ENCODE measurements at regions not wholly inside any gene's neighbourhood (a gene's known extent, or its start where the extent isn't known, plus 50 kb on each side); places are given as distances from the start of the nearest gene placed in this dataset.
"Not testable (repeated sequence)": the region's sequence is repeated elsewhere in the genome, so short reads cannot be mapped to it uniquely, and the experiment has no call there.

- no peak for DNase-seq (ENCODE audit: low read depth in 2 of 2)
Observed at GRCh38 chr10:43855667-43856210, 207.1 kb upstream of the ZNF32 start.

DNA sequence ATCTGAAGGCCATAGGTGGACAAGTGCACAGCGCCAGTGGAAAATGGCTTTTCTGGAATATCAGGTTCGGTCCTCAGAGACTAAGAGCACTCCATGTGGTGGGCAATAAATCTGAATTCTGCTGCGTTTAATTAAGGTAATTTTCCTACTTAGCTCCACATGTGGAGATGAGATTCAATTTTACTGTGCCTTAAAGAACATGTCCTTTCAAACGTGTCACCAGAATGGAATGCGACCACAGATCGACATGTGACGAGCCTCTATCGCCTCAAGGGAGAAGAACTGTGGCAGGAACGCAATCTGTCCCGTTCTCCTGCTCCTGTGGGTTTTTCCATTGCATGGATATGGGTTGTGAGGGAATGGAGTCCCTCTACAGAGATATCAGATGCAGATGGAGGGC, 205.3 kb upstream of the ZNF32 start:
- DNase-seq (ENCODE audit: low read depth in 2 of 2) = no peak

DNA sequence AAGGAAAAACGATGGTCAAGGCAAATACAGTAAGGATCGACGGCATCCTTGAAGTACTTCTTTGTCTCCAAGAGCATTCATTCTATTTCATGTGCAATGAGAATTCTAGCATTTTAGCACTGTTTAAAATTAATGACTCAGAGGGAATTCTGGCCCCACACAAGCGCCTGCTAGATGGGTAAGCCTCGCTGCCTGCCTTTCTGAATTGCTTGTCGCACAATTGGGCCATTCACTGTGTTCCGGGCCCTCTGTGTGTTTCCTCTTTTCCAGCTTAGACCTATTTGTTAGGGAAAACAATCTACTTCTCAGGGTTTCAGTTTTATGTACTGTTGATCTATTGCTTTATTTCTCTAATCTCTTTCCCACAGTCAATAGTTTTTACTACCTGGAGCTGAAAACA, 204.7 kb upstream of the ZNF32 start:
- DNase-seq (ENCODE audit: low read depth in 2 of 2) = no peak

DNA sequence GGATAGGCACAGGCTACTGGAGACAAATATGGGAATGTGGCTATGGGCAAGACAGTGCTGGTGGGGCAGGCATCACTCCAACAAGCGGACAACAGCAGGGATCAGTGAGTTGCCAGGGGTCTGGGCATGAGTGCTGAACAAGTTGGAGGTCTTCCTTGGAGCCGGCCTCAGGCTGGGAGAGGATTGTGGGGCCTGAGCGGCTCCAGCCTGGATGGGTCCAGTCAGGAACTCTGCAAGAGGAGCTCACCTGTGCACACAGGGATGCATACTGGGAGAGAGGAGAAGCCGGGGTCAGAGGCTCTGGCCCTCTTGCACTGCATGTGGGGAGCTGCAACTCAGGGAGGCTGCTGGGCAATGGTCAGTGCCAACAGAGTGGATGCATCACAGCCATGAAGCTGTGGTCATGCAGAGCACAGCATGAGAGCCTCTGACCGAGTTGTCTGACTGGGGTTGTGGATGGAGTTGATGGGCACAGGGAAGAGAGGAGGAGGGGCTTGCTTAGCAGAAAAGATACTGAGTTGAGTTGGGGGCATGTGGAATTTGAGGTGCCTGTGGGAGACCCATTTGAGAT, 204.0 kb upstream of the ZNF32 start:
- no peak for DNase-seq (ENCODE audit: low read depth in 2 of 2)

DNA sequence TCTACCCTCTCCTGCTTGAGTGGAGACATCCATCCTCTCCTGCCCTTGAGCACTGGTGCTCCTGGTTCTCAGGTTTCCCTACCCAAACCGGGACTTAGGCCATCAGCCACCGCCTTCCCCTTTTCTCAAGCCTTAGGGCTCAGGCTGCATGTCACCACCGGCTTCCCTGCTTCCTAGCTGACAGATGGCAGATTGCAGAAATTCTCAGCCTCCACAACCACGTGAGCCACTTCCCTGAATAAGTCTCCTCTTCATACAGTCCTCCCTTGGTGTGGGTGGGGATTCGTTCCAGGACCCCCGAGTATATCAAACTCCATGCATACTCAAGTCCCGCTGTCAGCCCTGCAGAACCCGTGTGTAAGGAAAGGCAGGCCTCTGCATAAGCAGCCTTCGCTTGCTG, 203.5 kb upstream of the ZNF32 start:
- DNase-seq (ENCODE audit: low read depth in 2 of 2) = no peak

DNA sequence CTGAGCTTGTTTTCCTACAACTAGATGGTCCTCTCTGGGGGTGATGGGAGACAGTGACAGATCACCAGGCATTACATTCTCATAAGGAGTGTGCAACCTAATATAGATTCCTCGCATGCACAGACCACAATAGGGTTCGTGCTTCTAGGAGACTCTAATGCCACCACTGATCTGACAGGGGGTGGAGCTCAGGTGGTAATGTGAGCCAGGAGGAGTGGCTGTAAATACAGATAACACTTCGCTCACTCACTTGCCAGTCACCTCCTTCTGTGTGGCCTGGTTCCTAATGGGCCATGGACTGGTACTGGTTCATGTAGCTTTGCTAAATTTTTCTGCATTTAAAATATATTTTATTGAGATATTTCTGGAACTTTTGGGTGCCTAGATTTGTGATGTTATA, 202.3 kb upstream of the ZNF32 start:
- no peak for DNase-seq (ENCODE audit: low read depth in 2 of 2)

DNA sequence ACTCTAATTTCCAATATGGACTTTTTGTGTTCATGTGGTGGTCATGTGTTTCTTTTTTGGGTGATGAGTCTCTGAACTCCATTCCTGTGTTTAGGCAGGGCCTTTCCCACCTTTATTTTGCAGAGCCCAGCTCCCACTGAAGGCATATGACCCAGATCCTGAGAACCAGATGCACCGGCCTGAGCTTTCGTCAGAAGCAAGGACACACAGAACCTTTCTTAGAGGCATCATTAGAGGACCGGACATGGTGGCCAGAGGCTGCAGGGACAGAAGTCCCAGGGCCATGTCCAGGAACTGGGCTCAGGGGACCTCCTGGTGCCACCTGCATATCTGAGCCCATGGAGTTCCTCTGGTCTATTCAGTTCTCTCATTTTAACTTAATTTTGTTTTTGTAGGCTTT, 200.9 kb upstream of the ZNF32 start:
- no peak for DNase-seq (ENCODE audit: low read depth in 2 of 2)

GRCh38 chr10:43846968-43847367, 198.3 kb upstream of the ZNF32 start:
- no peak for DNase-seq (ENCODE audit: low read depth in 2 of 2)

GRCh38 chr10:43846187-43846680, 197.6 kb upstream of the ZNF32 start:
- peak; percentile 6 to 26 for DNase-seq (ENCODE audit: low read depth in 2 of 2)

GRCh38 chr10:43845121-43845520, 196.4 kb upstream of the ZNF32 start:
- no peak for DNase-seq (ENCODE audit: low read depth in 2 of 2)

DNA sequence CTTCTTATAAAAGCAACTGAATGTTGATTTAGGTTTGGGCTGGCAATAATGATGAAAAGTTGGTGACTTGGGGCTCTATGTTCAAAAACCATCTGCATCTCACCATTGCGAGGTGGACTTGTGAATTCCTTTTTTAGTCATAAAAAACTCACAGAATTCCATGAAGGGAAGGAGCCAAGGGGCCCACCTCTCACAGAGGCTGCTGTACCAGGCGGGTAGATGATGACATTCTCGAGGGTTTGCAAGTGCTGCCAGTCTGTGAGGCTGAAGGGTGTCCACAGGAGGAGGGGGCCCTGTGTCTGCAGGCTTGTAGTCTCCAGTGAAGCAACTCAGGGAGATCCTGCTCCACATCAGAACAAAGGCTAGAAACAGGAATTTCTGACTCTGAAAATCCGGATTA, 195.5 kb upstream of the ZNF32 start:
- no peak for DNase-seq (ENCODE audit: low read depth in 2 of 2)

DNA sequence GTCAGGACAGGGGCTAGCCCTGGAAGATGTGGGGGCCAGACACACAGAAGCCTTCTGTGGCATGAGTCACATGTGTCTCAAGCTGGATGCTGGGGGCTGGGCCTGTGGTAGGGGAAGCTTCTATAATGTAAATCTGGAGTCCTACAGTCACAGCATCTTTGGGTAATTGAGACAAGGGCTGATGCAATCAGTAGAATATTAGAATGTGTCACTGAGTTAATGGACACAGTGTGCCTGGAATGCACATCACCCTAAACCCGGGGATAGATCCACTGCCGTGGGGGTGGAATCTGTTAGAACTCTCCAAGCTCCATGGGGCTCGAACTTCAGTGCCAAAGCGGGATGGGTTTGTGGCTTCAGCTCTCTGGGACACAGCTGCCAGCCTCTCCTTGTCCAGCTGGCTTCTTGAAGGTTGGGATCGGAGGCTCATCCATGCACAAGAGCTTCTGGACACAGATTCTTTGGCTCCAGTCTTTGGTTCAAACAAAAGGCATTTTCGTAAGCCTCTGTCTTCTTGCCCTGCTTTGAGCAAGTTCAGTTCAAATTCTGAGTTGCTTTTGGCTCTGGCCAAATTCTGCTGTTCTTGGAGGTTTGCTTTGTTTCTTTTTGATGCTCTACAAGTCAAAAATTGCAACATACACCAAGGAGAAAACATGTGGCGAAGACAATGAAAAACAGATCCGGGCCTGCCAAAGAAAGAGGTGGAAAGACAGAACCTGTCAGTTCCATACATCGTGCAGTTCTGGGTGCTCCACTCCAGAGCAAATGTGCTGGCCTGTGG, 194.8 kb upstream of the ZNF32 start:
- DNase-seq (ENCODE audit: low read depth in 2 of 2) = no peak

DNA sequence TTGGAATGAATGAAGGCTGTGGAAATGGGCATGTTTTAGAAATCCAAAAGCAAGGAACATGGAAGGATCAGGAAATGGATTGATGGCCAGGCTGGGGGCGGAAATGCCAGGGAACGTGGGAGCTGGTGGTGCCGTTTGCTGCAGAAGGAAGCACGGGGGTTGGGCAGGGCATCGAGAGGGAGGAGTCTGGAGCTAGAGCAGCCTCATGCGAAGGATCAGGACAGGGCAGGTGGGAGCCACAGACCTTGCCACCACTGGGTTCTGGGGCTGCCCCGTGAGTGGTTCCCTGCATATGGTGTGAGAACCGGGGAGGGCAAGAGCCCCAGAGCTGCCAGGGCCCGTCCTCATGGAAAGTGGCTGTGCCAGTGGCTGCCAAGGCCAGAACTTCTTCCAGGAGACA, 193.8 kb upstream of the ZNF32 start:
- no peak for DNase-seq (ENCODE audit: low read depth in 2 of 2)

- DNase-seq (ENCODE audit: low read depth in 2 of 2) = no peak
Observed at GRCh38 chr10:43842072-43842471, 193.4 kb upstream of the ZNF32 start.

DNA sequence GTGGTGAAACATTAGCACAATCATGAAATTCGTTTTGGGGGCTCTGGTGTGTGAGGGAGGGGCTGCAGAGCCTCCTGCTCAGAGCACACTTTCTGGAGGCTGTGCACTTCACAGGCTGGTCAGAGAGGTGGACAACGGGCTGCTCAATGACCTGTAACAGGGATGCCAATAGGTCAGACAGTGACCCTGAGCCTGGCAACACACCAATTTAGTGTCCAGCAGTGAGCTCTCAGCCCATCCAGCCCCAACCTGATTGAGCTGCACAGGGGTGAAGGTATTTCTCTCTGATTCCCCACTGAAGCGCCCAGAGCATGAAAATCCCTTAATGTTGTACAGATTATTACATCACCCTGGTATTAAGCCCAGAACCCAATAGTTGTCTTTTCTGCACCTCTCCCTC, 191.3 kb upstream of the ZNF32 start:
- no peak for DNase-seq (ENCODE audit: low read depth in 2 of 2)

GRCh38 chr10:43834751-43835150, 186.1 kb upstream of the ZNF32 start:
- not testable (repeated sequence) for DNase-seq (ENCODE audit: low read depth in 2 of 2)

- DNase-seq (ENCODE audit: low read depth in 2 of 2) = no peak
Observed at GRCh38 chr10:43827853-43828252, 179.2 kb upstream of the ZNF32 start.

DNA sequence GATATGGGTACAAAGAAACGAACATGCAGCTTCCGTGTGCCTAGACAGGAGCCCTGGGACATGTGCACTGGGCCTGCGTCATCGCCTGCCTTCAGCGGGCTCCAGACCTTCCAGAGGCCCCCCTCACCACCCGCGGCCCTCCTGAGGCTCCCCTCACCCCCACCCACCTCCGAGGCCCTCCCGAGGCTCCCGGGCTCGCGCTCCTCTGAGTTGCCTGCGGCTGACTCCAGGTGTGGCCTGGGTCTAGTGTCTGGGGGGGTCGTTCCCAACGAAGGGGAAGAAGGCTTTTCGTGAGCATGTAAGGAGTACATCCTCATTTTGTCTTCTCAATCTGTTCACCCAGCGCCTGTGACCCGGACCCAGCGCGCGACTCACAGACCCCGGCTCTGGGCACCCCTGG, 177.3 kb upstream of the ZNF32 start:
- DNase-seq (ENCODE audit: low read depth in 2 of 2) = no peak

DNA sequence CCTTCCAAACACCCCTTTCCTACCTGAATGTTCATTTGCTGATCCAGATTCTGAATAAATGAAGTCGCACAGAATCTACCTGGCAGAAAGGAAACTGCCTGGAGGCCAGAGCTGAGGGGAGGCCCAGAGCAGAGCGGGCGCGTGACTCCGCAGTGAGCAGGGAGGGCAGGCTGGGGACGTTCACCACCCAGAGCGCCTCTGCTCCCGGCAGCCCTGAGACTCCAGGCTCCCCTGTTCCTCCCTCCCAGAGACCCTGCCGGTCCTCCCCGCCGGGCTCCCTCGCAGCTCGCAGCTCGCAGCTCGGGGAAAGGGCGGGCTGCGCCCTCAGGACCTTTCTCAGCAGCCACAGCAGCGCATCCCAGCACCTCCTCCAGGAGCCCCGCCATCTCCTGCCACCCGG, 176.7 kb upstream of the ZNF32 start:
- DNase-seq (ENCODE audit: low read depth in 2 of 2) = no peak

GRCh38 chr10:43824934-43825333, 176.3 kb upstream of the ZNF32 start:
- no peak for DNase-seq (ENCODE audit: low read depth in 2 of 2)

- no peak for DNase-seq (ENCODE audit: low read depth in 2 of 2)
Observed at GRCh38 chr10:43822631-43823580, 174.2 kb upstream of the ZNF32 start.

GRCh38 chr10:43821103-43821502, 172.4 kb upstream of the ZNF32 start:
- no peak for DNase-seq (ENCODE audit: low read depth in 2 of 2)
